GM19238 (cell line): ENCODE measurements at regions not wholly inside any gene's neighbourhood (a gene's known extent, or its start where the extent isn't known, plus 50 kb on each side); places are given as distances from the start of the nearest gene placed in this dataset.

Experiments
- DNase-seq: peaks from one replicate; pipeline ENCODE4 v3.0.0; 2011; ENCODE audit warnings: low spot score; ENCODE audit not compliant: insufficient read length

DNA sequence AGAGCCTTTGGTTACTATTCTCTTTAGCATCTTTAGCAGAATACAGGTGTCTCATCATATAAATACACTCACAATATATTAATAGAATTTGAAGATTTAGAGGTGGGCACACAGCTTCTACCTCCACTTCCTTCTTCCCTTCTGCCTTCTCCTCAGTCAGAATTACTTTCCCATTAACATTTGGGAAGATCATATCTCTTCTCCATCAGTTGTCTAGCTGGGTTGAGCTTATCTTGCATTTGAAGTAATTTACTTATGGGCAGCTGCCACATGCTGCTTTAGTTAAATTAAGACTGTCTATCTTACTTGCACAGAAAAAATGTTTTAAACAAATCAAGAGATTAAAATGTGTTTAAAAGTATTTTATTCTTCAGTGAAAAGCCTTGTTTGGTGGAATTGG lies 110.1 kb upstream of the ASIC2 start:
- no peak for DNase-seq

DNA sequence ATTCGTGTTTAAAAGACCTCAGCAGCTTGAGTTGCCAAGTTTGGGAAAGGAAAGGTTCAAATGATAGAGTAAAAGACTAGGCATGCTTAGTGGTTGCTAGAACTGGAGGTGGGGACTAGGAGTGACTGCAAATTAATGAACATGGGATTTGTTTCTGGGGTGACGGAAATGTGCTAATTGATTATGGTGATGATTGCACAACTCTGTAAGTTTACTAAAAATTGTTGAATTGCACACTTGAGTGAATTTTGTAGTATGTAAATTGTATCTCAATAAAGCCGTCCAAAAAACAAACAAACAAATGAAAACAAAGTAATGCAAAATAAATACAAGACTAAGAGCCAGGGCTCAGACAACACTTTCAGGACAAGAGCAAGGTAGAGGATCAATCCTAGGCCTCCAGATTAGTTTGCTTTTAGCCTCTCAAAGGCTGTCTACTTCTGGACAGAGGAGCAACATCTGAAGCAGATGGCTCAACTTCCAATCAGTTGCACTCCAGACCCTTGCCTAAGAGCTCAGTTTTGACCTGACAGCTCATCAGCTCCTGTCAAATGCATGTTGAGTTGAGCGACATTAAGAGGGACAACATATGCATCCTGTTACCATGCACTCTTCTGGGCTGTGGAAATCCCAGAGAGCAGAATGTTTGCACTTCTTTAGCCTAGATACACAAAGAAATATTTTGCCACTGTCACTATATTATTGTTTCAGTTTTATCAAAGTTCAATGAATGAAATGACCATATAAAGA lies 111.2 kb upstream of the ASIC2 start:
- DNase-seq = no peak

DNA sequence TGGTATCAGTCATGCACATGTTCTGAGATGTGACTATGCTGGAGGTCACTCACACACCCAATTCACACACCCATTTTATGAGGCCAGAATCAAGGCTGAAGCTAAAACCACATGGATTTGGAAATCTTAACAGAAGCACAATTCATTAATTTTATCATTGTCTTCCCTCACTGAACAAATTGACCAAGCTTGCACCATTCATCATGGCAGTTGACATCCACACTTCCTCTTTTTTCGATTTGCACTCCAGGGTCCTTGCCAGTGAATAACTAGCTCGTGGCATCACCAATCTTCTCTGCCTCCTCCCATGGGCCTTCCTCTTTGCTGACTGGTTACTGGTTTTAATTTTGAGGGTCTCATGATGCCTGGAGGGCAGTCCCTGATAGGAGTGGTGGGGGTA lies 123.0 kb upstream of the ASIC2 start:
- no peak for DNase-seq

DNA sequence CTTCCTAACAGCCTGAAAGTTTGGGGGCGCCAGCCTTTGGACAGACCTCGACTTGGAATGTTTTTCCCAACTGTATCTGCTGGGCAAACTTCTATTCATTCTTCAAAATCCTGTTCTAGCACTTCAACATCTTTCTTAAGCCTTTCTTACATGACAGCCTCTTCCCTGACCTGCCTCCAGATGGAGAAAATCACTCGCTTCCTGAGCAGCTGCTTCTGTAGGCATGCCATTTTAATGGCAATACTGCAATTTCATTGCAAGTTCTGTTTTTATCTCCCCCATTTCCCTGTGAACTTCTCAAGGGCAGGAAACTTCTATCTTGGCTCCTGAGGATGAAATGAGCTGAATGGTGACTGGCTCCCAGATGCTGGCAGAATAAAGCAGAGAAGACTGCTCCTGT lies 128.8 kb upstream of the ASIC2 start:
- no peak for DNase-seq

DNA sequence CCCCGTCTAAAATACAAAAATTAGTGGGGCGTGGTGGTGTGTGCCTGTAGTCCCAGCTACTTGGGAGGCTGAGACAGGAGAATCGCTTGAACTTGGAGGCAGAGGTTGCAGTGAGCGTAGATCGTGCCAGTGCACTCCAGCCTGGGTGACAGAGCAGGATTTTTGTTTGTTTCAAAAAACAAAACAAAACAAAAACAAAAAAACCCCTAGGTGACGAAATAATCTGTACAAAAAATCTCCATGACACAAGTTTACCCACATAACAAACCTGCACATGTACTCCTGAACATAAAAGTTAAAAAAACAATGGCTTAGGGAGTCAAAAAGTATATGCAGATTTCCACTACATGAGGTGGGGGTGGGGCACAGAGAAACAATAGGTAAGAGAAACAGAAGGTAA lies 140.5 kb upstream of the ASIC2 start:
- DNase-seq = no peak

DNA sequence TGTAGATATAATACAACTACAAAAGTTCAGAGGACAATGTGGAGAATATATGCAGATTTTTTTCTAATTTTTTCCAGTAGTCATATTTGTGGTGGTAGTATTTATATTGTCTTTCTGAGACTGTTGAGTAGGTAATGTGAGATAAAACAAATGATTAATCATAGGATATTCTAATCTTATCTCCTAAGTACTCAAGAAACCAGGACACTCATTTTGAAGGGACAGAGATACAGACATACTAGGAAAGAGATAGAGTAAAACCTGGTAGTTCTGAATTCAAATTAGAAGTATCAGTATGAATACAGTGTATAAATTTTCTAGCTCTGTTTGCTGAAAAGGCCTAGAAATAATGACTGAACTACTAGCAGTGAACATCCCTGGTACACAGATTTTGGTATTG lies 141.7 kb upstream of the ASIC2 start:
- DNase-seq = no peak

DNA sequence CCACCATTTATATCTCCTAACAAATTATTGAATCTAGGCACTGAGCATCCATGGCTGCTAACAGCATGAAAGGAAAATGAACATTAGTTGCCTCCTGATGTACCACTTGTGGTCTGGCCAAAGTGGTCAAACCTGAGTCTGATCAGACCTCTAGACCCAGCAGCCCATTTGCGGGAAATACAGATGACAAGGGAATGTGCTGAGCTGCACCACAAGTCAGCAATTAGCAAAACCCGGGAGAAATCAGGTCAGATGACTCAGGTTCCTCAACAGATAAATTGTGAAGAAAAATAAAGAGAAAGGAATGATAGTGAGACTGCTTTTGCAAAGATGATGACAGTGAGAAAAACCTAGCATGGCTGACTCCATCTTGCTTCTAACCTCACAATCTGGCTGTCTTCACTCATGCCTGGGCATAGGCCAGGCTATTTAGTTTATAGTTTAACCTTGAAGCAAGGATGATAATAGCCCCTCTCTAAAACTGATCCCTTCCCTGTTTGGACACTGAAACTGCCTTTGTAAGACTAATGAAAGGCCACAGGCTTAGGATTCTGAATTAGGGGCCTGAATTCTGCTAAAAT lies 142.7 kb upstream of the ASIC2 start:
- no peak for DNase-seq

DNA sequence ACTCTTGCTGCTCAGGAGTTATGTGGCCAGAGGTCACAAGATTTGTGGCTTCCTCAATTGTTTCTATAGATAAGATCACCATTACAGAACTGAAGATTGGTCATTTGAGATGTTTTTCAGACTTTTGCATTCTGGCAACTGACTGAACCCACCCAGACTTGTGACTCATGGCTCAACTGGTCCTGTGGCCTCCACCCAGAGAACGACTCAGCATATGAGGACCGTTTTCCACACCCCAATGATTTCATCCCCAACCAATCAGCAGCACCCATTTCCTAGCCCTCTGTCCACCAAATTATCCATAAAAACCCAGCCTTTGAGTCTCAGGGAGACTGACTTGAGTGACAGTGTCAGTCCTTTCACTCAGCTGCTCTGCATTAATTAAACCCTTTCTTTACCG lies 143.2 kb upstream of the ASIC2 start:
- no peak for DNase-seq

DNA sequence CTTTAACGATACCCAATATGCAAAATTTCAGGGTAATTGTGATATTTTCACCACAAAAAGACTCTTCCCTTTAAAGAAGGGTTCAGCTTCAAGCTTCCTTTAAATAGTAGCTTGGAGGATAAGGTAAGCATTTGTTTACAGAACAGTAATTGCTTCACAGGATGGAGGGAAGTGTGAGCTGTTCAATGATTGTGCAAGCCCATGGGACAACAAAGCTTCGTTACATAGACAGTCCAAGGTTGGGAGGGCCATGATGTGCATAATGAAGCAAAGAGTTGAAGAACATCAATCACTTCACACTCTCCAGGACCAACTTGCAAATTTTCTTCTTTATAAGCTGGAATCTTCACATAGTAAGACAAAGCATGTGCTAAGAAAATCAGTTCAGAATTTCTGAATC lies 145.0 kb upstream of the ASIC2 start:
- DNase-seq = no peak

DNA sequence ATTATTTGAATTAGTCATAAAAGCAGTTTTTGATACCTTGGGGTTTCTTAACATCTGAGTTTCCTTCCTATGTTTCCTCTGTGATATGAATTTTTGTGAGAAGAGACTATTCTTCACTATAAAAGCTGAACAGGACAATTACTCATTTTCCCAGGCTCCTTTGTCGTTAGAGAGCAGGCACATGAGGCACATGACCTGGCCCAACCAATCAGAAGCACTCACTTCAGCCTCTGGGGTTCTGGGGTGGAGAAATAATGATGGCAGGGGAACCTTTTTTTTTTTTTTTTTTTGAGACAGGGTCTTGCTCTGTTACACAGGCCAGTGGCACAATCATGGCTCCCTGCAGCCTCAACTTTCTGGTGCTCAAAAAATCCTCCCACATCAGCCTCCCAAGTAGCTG lies 145.5 kb upstream of the ASIC2 start:
- no peak for DNase-seq

DNA sequence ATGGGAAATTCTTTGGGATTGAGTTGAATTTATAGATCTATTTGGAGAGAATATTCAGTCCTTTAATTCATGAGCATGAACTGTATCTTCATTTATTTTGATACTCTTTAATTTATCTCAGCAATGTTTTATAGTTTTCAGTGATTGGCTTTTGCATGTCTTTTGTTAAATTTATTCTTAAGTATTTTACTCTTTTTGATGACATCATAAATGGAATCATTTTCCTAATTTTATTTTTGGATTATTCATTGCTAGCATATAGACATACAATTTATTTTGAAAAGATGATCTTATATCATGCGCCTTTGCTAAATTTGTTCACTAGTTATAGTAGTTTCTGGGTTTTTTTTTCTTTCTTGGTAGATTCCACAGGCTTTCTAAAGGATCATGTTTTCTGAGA lies 149.2 kb upstream of the ASIC2 start:
- DNase-seq = no peak

DNA sequence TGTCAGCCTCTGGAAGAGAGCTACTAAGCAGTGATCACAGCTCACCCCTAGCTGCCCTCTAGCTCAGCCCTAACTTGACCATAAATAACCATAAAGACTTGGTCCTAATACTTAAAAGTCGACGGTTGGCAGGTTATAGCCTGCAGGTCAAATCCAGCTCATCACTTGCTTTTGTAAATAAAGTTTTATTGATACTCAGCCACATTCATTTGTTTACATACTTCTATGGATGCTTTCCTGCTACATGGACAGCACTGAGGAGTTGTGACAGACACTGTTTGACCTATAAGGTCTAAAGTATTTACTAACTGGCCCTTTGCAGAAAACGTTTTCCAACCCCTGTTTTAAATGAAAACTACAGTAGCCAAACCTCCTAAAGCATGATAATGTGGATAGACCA lies 151.6 kb upstream of the ASIC2 start:
- DNase-seq = no peak

DNA sequence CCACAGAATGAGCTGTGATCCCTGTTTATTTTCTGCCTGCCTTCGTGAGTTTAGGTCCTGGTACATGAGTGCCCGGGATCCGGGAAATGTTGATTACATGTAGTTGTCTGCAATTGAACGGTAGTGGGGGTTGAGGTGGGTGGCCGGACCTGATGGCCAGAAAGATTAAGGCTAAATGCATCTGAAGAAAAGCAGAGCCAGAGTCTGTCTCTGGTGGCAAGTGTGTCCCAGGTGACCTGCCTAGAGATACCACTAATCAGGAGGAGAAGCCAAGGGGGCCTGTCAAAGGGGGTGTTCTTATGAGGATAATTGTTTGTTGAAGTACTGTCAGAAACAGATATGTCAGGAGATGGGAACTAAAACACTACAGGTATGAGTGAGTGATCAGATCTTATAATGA lies 154.0 kb upstream of the ASIC2 start:
- no peak for DNase-seq

DNA sequence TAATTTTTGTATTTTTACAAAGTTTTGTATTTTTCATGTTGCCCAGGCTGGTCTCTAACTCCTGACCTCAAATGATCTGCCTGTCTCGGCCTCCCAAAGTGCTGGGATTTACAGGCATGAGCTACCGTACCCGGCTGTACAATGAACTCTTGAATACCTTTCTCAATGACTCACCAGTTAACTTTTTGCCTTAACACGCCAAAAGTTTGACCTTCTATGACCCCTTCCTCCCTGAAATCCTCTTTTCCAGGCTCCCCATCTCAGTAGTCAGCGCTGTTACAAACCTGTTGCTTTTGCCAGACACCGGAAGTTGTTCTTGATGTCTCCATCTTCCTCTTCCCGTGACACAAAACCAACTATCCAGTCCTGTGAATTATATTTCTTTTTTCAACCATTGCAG lies 158.1 kb upstream of the ASIC2 start:
- DNase-seq = no peak

DNA sequence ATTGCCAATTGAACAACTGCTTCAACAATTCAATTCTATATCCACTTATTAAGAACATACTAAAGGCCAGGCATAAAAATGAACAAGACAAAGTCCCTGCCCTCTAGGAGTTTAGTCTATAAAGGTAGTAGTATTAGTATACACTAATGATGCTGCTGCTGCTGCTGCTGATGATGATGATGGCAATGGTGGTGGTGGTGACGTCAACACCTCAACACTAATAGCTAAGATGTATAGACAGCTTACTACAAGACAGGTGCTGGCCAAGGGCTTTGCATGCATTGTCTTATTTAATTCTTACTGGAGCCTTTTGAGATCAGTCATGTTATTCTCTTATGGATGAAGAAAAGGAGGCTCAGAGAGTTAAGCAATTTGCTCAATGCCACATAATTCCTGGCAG lies 164.4 kb upstream of the ASIC2 start:
- no peak for DNase-seq

DNA sequence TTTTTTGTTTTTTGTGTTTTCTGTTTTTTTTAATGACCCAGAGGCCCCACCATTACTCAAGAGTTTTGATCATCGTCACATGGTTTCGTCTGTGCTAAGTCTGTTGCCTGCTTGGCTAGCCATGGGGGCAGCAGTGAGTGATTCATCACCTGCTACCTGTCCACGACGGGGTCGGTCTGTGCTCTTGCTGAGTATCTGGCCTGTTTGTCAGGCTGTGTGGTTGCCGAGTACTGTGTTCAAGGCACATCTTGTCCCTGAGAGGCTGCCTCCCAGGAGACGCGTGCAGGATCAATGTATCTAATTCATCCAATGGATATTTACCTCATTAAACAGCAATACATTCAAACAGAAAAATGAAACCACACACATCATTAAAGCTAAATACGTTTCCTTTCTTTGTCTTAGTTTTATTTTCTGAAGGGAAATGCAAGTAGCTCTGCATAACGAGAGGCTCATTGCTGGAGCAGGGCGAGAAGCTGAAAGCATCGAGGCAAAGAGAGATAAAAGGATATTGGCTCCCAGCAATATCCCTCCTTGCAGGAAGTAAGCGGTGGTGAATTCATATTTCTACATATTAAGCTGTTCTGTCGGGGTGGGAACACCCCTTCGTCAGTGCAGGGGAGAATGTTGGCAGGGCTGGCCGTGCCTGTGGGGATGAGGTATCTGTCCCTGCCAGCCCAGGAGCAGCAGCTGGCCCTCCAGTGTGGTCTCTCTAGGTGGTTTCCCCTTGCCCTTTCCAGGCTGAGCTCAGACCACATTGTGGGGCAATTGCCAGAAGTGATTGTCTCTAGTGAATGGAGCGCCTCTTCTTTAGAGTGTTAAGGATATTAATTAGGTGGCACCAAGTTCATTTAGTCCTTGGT lies 166.2 kb upstream of the ASIC2 start:
- DNase-seq = no peak

DNA sequence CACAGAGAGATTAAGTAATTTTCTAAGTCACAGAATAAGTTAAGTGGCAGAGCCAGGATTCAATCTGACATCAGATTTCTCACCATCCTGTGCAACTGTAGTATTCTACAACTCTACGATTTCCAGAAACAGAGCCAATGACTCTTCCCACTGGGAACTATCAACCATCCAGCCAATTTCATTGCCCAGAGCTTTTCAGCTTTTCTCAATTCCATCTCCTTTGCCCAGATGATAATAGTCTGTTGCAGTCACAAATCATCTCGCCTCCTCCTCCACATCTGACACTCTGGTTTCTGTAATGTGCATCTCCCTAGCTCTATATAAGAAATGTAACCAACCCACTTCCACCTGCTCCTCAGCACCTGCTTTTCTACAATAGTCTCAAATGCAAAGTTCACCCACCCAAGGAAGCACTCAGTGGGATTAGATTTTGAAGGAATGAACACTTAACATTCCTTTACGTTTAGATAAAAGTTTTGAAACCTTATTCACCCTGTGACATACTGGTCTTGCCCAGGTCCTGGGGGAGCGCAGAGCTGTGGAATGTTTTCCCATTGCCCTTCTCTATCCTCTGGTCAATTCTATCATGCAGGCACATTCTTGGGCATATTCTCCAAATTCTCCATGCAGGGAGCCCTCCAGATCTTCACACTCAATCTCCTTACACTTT lies 167.8 kb upstream of the ASIC2 start:
- DNase-seq = no peak

DNA sequence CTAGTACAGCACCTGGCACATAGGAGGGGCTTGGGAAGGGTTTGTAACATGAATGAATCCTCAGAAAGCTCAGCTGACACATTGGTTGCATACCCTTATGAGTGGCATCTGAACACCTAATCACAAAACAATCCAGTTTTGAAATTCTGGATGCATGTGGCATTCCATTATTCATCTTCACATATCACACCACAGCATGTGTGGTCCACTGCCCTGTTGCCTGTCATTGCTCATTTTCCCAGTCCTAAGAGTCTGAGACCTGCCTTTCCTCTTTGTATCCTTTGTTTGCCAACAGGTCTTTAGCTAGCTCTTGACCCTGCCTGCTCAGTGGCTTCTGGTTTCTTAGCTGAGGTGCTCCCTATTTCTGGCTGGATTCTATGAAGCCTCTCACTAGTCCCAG lies 170.8 kb upstream of the ASIC2 start:
- no peak for DNase-seq

DNA sequence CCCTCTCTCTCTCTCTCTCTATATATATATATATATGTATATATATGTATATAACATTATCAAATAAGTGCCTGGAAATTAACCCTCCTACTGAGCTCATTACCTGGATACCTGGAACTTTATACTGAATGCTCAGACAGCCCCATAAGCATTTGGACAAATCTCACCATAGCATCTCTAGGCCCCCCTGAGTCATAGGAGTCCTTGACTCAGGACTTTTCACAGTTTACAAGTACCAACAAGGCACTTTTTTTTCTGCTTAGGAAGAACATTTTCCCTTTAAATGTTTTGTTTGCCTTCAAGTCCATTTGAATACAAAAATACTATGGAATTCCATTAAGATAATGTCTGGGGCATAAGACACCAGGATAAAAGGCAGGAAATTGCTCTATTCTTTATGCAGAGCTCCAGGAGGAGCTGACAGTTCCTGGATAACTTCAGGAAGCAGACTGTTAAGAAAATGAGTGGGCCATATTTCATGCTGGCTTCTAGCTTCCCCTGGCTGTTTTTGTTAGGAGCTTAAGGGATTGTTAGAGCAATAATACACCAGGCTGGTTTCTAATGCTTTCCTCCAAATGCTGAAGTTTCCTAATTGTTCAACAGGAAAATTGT lies 171.7 kb upstream of the ASIC2 start:
- no peak for DNase-seq

DNA sequence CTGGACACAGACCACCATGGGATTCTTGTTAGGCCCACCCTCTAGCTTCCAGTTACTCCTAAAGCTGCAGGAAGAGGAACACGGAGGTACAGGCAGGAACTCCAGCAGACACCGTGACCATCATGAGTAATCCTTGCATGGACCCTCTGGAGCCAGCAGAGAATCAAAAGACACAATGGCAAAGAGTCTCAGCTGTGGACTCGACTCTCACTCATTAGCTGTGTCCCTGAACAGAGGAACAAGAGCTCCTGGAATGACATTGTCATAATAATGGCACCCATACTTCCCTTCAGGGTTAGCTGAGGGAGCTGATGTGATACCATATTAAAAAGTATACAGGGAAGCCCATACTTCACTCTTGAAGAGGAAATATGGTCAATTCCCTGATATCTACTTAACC lies 176.3 kb upstream of the ASIC2 start:
- no peak for DNase-seq

DNA sequence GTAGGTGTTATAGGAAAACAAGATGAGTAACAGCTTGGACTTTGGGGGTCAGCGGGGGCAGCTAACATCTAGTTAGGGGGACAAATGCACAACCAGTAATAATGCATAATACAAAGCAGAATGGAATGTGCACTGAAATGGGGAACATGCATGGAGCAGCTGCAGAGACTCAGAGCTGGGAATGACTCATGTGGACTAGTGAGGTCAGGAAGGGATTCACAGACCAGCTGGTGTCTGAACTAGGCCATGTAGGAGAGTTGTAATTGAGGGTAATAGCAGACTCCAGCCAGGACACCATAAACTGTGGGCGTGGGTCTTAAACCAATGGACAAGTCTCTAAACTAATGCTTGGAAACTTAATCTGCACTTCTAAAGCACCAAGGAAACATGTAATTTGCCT lies 176.8 kb upstream of the ASIC2 start:
- DNase-seq = no peak

DNA sequence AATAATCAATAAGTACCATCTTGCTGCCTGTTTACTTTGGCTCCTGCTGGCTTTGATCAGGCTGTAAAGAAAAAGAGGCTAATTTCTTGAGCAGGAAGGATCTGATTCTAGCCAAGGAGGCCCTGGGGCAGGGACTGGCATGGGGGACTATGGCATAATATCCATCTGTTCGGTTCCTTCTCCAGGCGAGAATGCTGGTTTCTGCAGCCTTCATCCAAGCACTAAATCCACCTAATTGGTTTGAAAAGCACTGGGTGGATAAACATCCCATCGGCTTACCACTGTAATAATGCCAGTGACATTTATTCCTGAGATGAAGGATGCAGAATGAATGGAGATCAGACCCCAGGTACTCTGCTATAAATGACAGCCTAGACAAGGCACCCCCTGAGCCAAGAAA lies 180.0 kb upstream of the ASIC2 start:
- DNase-seq = no peak
